Body of pancreas (tissue), 4 donors: ENCODE measurements at regions not wholly inside any gene's neighbourhood (a gene's known extent, or its start where the extent isn't known, plus 50 kb on each side); places are given as distances from the start of the nearest gene placed in this dataset.
"Not testable (repeated sequence)": the region's sequence is repeated elsewhere in the genome, so short reads cannot be mapped to it uniquely, and the experiment has no call there.

Experiments
- ATAC-seq: fragments of 150-250 bp; one replicate; pipeline ENCODE4 v1.9.1; 2016
- DNase-seq, 4 donors: peaks; one replicate each; pipeline ENCODE4 v3.0.0-alpha.2; 2019
- H3K27ac ChIP-seq, 4 donors: fragments of 200-600 bp; sonication (generic); 1 replicate in 3 of 4; 2 replicates in 1 of 4; pipeline versions ENCODE4 v1.5.1 to v1.6.1; 2016 to 2019; ENCODE audit warnings: mild to moderate bottlenecking in 1 of 4, mixed read lengths in 1 of 4, moderate library complexity in 1 of 4
- H3K27me3 ChIP-seq, 2 donors: fragments of 200-600 bp; sonication (generic); one replicate each; pipeline ENCODE4 v1.6.0; 2016; ENCODE audit warnings: mild to moderate bottlenecking in 1 of 2
- H3K36me3 ChIP-seq, 2 donors: fragments of 200-600 bp; sonication (generic); replicated peaks in 1 of 2; 2 replicates each; pipeline ENCODE4 v1.5.1; 2016; ENCODE audit warnings: low read depth in 2 of 2; ENCODE audit not compliant: insufficient read depth in 1 of 2
- H3K4me1 ChIP-seq: fragments of 200-600 bp; sonication (generic); one replicate; pipeline ENCODE4 v1.6.0; 2016
- H3K4me3 ChIP-seq, 2 donors: fragments of 200-600 bp; sonication (generic); 1 replicate in 1 of 2; 2 replicates in 1 of 2; pipeline ENCODE4 v1.5.1; 2016 to 2019
- H3K9me3 ChIP-seq, 3 donors: fragments of 200-600 bp; sonication (generic); 1 replicate in 2 of 3; 2 replicates in 1 of 3; pipeline ENCODE4 v1.5.1; 2016
- CTCF ChIP-seq, 7 experiments: fragments of 450-650 bp in 4 of 7; fragments of 200-600 bp in 3 of 7; sonication (generic) in 3 of 7; IDR thresholded peaks; one replicate each; pipeline ENCODE4 v1.5.1; 2016 to 2019; ENCODE audit warnings: antibody characterized with exemption in 7 of 7
- POLR2A ChIP-seq, 3 donors: fragments of 450-650 bp; IDR thresholded peaks; one replicate each; pipeline ENCODE4 v1.6.1; 2016; ENCODE audit warnings: antibody characterized with exemption in 3 of 3, mild to moderate bottlenecking in 2 of 3
- WGBS, 2 donors: methylation state at CpG; one replicate each; pipeline ENCODE4 v1.1.5; 2017; 5-methylcytosine and 5-hydroxymethylcytosine counted together
- intact Hi-C: fragments of 100-400 bp; cut with DNase I; formaldehyde crosslinking; loops from one replicate; pipeline ENCODE4 v1.15.1; 2023

GRCh38 chr11:37858398-37858797 lies 1260.4 kb upstream of the RAG2 start:
- no peaks in the 10 kb centered on the region for H3K27me3 ChIP-seq
- WGBS, 2 donors: 93 to 100% methylated on average over 1 of the region's 1 CpG

GRCh38 chr11:37857726-37858125 lies 1259.7 kb upstream of the RAG2 start:
- 64 to 71% methylated on average over 4 of the region's 4 CpGs for WGBS, 2 donors
- no peaks in the 10 kb centered on the region for H3K4me1 ChIP-seq
- no peaks in the 10 kb centered on the region for H3K36me3 ChIP-seq
- H3K27ac ChIP-seq: no peak overlapping the region
- no peak overlapping the region for H3K4me3 ChIP-seq
- H3K27me3 ChIP-seq: no peaks in the 10 kb centered on the region
- TF ChIP-seq POLR2A (IDR thresholded peaks at IDR 0.05): no peak
- TF ChIP-seq CTCF (IDR thresholded peaks at IDR 0.05): no peak
- no peaks in the 10 kb centered on the region for H3K9me3 ChIP-seq
- intact Hi-C loops: no loop called here
- DNase-seq (no peak), ATAC-seq (no peak)

More at GRCh38 chr11:37858398-37858797, 1260.4 kb upstream of the RAG2 start:
- DNase-seq (no peak), ATAC-seq (no peak)
- Histone ChIP-seq H3K36me3 (no peaks in the 10 kb centered on the region), H3K9me3 (no peaks in the 10 kb centered on the region), H3K27ac (no peak overlapping the region), H3K4me3 (no peak overlapping the region), H3K4me1 (no peaks in the 10 kb centered on the region)
- intact Hi-C loops: no loop called here
- TF ChIP-seq POLR2A (IDR thresholded peaks at IDR 0.05): no peak
- TF ChIP-seq CTCF (IDR thresholded peaks at IDR 0.05): no peak

- Histone ChIP-seq H3K4me1 (no peaks in the 10 kb centered on the region), H3K4me3 (no peak overlapping the region), H3K27ac (no peak overlapping the region), H3K9me3 (no peaks in the 10 kb centered on the region), H3K36me3 (no peaks in the 10 kb centered on the region), H3K27me3 (no peaks in the 10 kb centered on the region)
- no peak for ATAC-seq
- DNase-seq: no peak
- TF ChIP-seq CTCF (IDR thresholded peaks at IDR 0.05): no peak
- TF ChIP-seq POLR2A (IDR thresholded peaks at IDR 0.05): no peak
- intact Hi-C loops: no loop called here
- WGBS, 2 donors: 47 to 48% methylated on average over 1 of the region's 1 CpG
Measured at GRCh38 chr11:37849706-37850105, 1251.7 kb upstream of the RAG2 start.

GRCh38 chr11:37843603-37844002 lies 1245.6 kb upstream of the RAG2 start:
- DNase-seq (no peak), ATAC-seq (no peak)
- TF ChIP-seq CTCF (IDR thresholded peaks at IDR 0.05) (no peak), POLR2A (IDR thresholded peaks at IDR 0.05) (no peak)
- H3K9me3 ChIP-seq: no peaks in the 10 kb centered on the region
- H3K27me3 ChIP-seq: no peaks in the 10 kb centered on the region
- H3K4me3 ChIP-seq: no peak overlapping the region
- H3K36me3 ChIP-seq: no peaks in the 10 kb centered on the region
- H3K4me1 ChIP-seq: no peaks in the 10 kb centered on the region
- WGBS, 2 donors: 44 to 50% methylated on average over 2 of the region's 2 CpGs
- no peak overlapping the region for H3K27ac ChIP-seq
- intact Hi-C loops: no loop called here

- TF ChIP-seq CTCF (IDR thresholded peaks at IDR 0.05) (no peak), POLR2A (IDR thresholded peaks at IDR 0.05) (no peak)
- Histone ChIP-seq H3K4me1 (no peaks in the 10 kb centered on the region), H3K36me3 (no peaks in the 10 kb centered on the region), H3K27ac (no peak overlapping the region), H3K27me3 (no peaks in the 10 kb centered on the region), H3K9me3 (no peaks in the 10 kb centered on the region), H3K4me3 (no peak overlapping the region)
- ATAC-seq: no peak
- WGBS, 2 donors: 65 to 73% methylated on average over 2 of the region's 2 CpGs
- DNase-seq: no peak
- intact Hi-C loops: no loop called here
Measured at GRCh38 chr11:37841016-37841415, 1243.0 kb upstream of the RAG2 start.

GRCh38 chr11:37840345-37840744 lies 1242.3 kb upstream of the RAG2 start:
- H3K36me3 ChIP-seq, H3K27ac ChIP-seq, DNase-seq, H3K9me3 ChIP-seq, H3K4me1 ChIP-seq, H3K27me3 ChIP-seq, ATAC-seq, H3K4me3 ChIP-seq, intact Hi-C loops: not testable (repeated sequence)
- 74 to 75% methylated on average over 2 of the region's 2 CpGs for WGBS, 2 donors
